ENCODE measurements at regions not wholly inside any gene's neighbourhood (a gene's known extent, or its start where the extent isn't known, plus 50 kb on each side); places are given as distances from the start of the nearest gene placed in this dataset.

- ATAC-seq = no peak
- Histone ChIP-seq H3K9ac (ENCODE audit: low read length) (no peak overlapping the region), H3K9me3 (ENCODE audit: control insufficient read depth in 1 of 2, insufficient read depth in 1 of 2, low read depth in 1 of 2, low read length in 2 of 2) (no peaks in the 10 kb centered on the region), H4K20me1 (ENCODE audit: insufficient read depth) (no peaks in the 10 kb centered on the region), H3K4me3 (replicated peaks in 1 of 2; ENCODE audit: low read depth in 1 of 2, low read length in 2 of 2) (no peak overlapping the region), H3K27me3 (ENCODE audit: insufficient read depth, low read length) (no peaks in the 10 kb centered on the region), H3K27ac (ENCODE audit: low read depth, low read length) (no peak overlapping the region), H2AFZ (ENCODE audit: low read depth, low read length, poor library complexity, severe bottlenecking) (peak overlapping the region; percentile 12), H3K79me2 (ENCODE audit: insufficient read depth, low read length) (no peaks in the 10 kb centered on the region), H3K9me2 (ENCODE audit: insufficient read depth) (no peaks in the 10 kb centered on the region), H3K4me2 (ENCODE audit: low read length) (0 out of 2 replicates have a peak overlapping the region, but pooled peaks have one; percentile 21), H3K36me3 (ENCODE audit: control insufficient read depth in 1 of 2, insufficient read depth in 2 of 2, low read length in 2 of 2) (no peaks in the 10 kb centered on the region), H3K4me1 (ENCODE audit: control insufficient read depth in 1 of 2, insufficient read depth in 2 of 2, low read length in 2 of 2) (no peaks in the 10 kb centered on the region)
- intact Hi-C loops (cut with micrococcal nuclease) = no loop called here
- ChIA-PET RAD21 (ENCODE audit: low non-redundant PET in 1 of 2, low total read pairs in 2 of 2, uncharacterized antibody in 2 of 2, unreplicated experiment in 2 of 2) (no interaction called here), POLR2A (no interaction called here), CTCF (no interaction called here)
- no peak for DNase-seq (ENCODE audit: low read depth, low spot score)
- TF ChIP-seq REST (IDR thresholded peaks at IDR 0.05; ENCODE audit: low read depth) = no peak
- no peak for TF ChIP-seq RAD21 (IDR thresholded peaks at IDR 0.05; ENCODE audit: low read depth)
- TF ChIP-seq YY1 (IDR thresholded peaks at IDR 0.05; ENCODE audit: extremely low read depth, insufficient replicate concordance, low read depth, low read length) = no peak
- TF ChIP-seq POLR2AphosphoS5 (IDR thresholded peaks at IDR 0.05; ENCODE audit: low read depth, low read length) = no peak
- TF ChIP-seq SP1 (IDR thresholded peaks at IDR 0.05; ENCODE audit: low read depth) = no peak
- no peak for TF ChIP-seq SRF (IDR thresholded peaks at IDR 0.05; ENCODE audit: low read depth)
- no peak for TF ChIP-seq ZNF274 (IDR thresholded peaks at IDR 0.05; ENCODE audit: low read depth, low read length)
- TF ChIP-seq CEBPB (IDR thresholded peaks at IDR 0.05; ENCODE audit: low read depth) = no peak
- no TSS peak for BruUV-seq (replicated peaks)
Observed at GRCh38 chr6:137415834-137416190, 78.4 kb downstream of the OLIG3 start.
